PC-3 (cell line): ENCODE measurements at regions not wholly inside any gene's neighbourhood (a gene's known extent, or its start where the extent isn't known, plus 50 kb on each side); places are given as distances from the start of the nearest gene placed in this dataset.

Experiments used
- ATAC-seq: fragments of 200-7000 bp; cut with Tn5 transposase; 2 replicates; pipeline ENCODE4 v1.9.1; 2020; ENCODE audit warnings: mild to moderate bottlenecking, moderate library complexity
- BruUV-seq: library from RNA; stranded (reverse); fragments of 400-500 nt; replicated peaks from 2 replicates; lab custom pipeline; 2021; lab: Mats Ljungman, UMichigan
- CTCF ChIA-PET: fragments of 300-600 bp; sonication (Branson Sonifier 250); formaldehyde crosslinking; loops from one replicate; lab custom pipeline; 2022; ENCODE audit warnings: antibody characterized with exemption; lab: Charles Lee
- POLR2A ChIA-PET: fragments of 300-600 bp; sonication (Branson Sonifier 250); formaldehyde crosslinking; loops from one replicate; lab custom pipeline; 2022; ENCODE audit warnings: antibody characterized with exemption; ENCODE audit not compliant: unreplicated experiment; lab: Charles Lee
- DNase-seq: peaks from one replicate; pipeline ENCODE4 v3.0.0-alpha.2; 2015
- H2AFZ ChIP-seq: fragments of 300-600 bp; sonication (generic); 2 replicates; pipeline ENCODE4 v1.6.0; 2016; ENCODE audit warnings: antibody characterized with exemption, low read length
- H3F3A ChIP-seq: fragments of 300-600 bp; sonication (generic); one replicate; pipeline ENCODE4 v1.6.0; 2017; ENCODE audit warnings: antibody characterized with exemption, low read length, control low read depth, mild to moderate bottlenecking; ENCODE audit not compliant: unreplicated experiment
- H3K27ac ChIP-seq: fragments of 300-600 bp; sonication (generic); 2 replicates; pipeline ENCODE4 v1.5.1; 2016; ENCODE audit warnings: mild to moderate bottlenecking, low read length
- H3K27me3 ChIP-seq: fragments of 300-600 bp; sonication (generic); 2 replicates; pipeline ENCODE4 v1.6.1; 2016; ENCODE audit warnings: low read length, mixed read lengths
- H3K36me3 ChIP-seq: fragments of 300-600 bp; sonication (generic); 2 replicates; pipeline ENCODE4 v1.6.1; 2016; ENCODE audit warnings: low read depth, mixed run types, low read length, mixed read lengths
- H3K4me1 ChIP-seq: fragments of 300-600 bp; sonication (generic); 2 replicates; pipeline ENCODE4 v1.5.1; 2016; ENCODE audit warnings: low read length; ENCODE audit not compliant: insufficient read depth
- H3K4me2 ChIP-seq: fragments of 300-600 bp; sonication (generic); 2 replicates; pipeline ENCODE4 v1.6.0; 2016; ENCODE audit warnings: low read length
- H3K4me3 ChIP-seq: fragments of 300-600 bp; sonication (generic); 2 replicates; pipeline ENCODE4 v1.5.1; 2016; ENCODE audit warnings: mild to moderate bottlenecking, low read length, mixed read lengths
- H3K79me2 ChIP-seq: fragments of 300-600 bp; sonication (generic); 2 replicates; pipeline ENCODE4 v1.6.1; 2017; ENCODE audit warnings: low read length, mixed read lengths
- H3K9ac ChIP-seq: fragments of 300-600 bp; sonication (generic); 2 replicates; pipeline ENCODE4 v1.6.0; 2016; ENCODE audit warnings: mild to moderate bottlenecking, low read length
- H3K9me2 ChIP-seq: fragments of 300-600 bp; sonication (generic); replicated peaks from 2 replicates; pipeline ENCODE4 v1.6.1; 2016; ENCODE audit warnings: mixed run types, low read length, mixed read lengths
- H3K9me3 ChIP-seq: fragments of 300-600 bp; sonication (generic); 2 replicates; pipeline ENCODE4 v1.6.1; 2016; ENCODE audit warnings: low read length, mixed read lengths
- H4K20me1 ChIP-seq: fragments of 300-600 bp; sonication (generic); 2 replicates; pipeline ENCODE4 v1.6.1; 2016; ENCODE audit warnings: low read length, mixed read lengths
- EZH2 ChIP-seq: fragments of 300-600 bp; sonication (generic); IDR thresholded peaks from one replicate; pipeline ENCODE4 v1.6.1; 2017; ENCODE audit warnings: antibody characterized with exemption, mild to moderate bottlenecking, low read length; ENCODE audit not compliant: unreplicated experiment
- EZH2phosphoT487 ChIP-seq: fragments of 300-600 bp; sonication (generic); IDR thresholded peaks from 2 replicates; pipeline ENCODE4 v1.6.1; 2018; ENCODE audit warnings: mild to moderate bottlenecking, antibody characterized with exemption, low read length, borderline replicate concordance
- intact Hi-C: fragments of 100-400 bp; cut with micrococcal nuclease; formaldehyde crosslinking; loops from 2 replicates; pipeline ENCODE4 v1.9.0; 2023
- TF ChIP-seq, protein P1 (sequence below): fragments of 300-600 bp; sonication (generic); conservative IDR thresholded peaks from 2 replicates; pipeline ENCODE4 v1.5.1; 2017; ENCODE audit warnings: antibody characterized with exemption, low read depth, mild to moderate bottlenecking, low read length

DNA sequence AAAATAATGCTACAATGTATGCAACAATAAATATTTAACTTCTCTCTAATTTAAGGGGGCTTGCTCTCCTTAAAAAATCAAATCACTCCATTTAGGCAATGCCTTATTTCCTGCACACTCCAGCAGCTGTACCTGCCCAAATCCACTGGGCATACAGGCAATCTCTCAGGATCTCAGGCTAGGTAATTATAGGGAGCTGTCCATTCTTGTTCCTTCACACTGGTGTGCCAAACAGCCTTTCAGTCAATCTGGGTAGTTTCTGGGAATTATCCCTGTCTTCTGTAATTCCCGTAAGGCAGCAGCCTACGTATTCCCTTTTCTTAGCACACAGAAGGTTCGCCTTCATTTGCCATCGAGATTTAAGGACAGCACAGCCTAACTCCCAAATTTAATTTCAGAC is 922.6 kb upstream of the SLIT2 start:
- no peak overlapping the region for H3K27ac ChIP-seq
- H3K4me1 ChIP-seq = no peaks in the 10 kb centered on the region
- ATAC-seq (no peak), DNase-seq (no peak)
- H3K9me3 ChIP-seq = no peaks in the 10 kb centered on the region
- no peaks in the 10 kb centered on the region for H3K9me2 ChIP-seq
- ChIA-PET CTCF (no interaction called here), POLR2A (no interaction called here)
- H3K79me2 ChIP-seq = no peaks in the 10 kb centered on the region
- H3F3A ChIP-seq = no peaks in the 10 kb centered on the region
- no peak overlapping the region for H3K9ac ChIP-seq
- BruUV-seq = no TSS peak
- H2AFZ ChIP-seq = no peak overlapping the region
- intact Hi-C loops = no loop called here
- no peaks in the 10 kb centered on the region for H3K27me3 ChIP-seq
- H3K4me2 ChIP-seq = no peak overlapping the region
- H3K4me3 ChIP-seq = no peak overlapping the region
- TF ChIP-seq, protein P1, sequence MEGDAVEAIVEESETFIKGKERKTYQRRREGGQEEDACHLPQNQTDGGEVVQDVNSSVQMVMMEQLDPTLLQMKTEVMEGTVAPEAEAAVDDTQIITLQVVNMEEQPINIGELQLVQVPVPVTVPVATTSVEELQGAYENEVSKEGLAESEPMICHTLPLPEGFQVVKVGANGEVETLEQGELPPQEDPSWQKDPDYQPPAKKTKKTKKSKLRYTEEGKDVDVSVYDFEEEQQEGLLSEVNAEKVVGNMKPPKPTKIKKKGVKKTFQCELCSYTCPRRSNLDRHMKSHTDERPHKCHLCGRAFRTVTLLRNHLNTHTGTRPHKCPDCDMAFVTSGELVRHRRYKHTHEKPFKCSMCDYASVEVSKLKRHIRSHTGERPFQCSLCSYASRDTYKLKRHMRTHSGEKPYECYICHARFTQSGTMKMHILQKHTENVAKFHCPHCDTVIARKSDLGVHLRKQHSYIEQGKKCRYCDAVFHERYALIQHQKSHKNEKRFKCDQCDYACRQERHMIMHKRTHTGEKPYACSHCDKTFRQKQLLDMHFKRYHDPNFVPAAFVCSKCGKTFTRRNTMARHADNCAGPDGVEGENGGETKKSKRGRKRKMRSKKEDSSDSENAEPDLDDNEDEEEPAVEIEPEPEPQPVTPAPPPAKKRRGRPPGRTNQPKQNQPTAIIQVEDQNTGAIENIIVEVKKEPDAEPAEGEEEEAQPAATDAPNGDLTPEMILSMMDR = no peak
- no peak for TF ChIP-seq EZH2
- TF ChIP-seq EZH2phosphoT487 = no peak
- H3K36me3 ChIP-seq = no peaks in the 10 kb centered on the region
- H4K20me1 ChIP-seq = no peaks in the 10 kb centered on the region

DNA sequence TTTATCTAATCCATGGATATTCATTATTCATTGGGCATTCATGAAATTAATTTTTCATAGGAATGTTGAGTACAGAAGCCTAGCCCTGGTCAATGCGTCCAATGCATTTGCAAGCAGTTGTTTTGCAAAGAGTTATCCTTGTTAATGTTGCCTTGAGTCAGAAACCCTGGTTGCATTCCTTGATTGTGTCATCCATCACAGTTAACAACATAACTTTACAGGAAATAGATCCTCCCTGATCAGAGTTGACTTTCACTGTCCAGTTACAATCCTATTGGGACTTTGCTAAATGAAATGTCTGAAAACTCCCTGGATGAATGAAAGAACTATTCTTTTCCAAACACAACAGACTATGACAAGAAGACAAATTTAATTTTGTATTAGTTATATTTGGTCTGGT is 924.3 kb upstream of the SLIT2 start:
- DNase-seq (no peak), ATAC-seq (no peak)
- H3K27ac ChIP-seq = no peak overlapping the region
- H3K9me3 ChIP-seq = no peaks in the 10 kb centered on the region
- H3K27me3 ChIP-seq = no peaks in the 10 kb centered on the region
- H3K4me1 ChIP-seq = no peaks in the 10 kb centered on the region
- no peak overlapping the region for H3K4me3 ChIP-seq
- CTCF ChIA-PET = no interaction called here
- no peaks in the 10 kb centered on the region for H4K20me1 ChIP-seq
- intact Hi-C loops = no loop called here
- H3K9me2 ChIP-seq = no peaks in the 10 kb centered on the region
- H3K4me2 ChIP-seq = no peak overlapping the region
- no peaks in the 10 kb centered on the region for H3K36me3 ChIP-seq
- POLR2A ChIA-PET = no interaction called here
- no peak overlapping the region for H2AFZ ChIP-seq
- TF ChIP-seq, protein P1 = no peak
- no peak for TF ChIP-seq EZH2
- no peak for TF ChIP-seq EZH2phosphoT487
- no peaks in the 10 kb centered on the region for H3F3A ChIP-seq
- H3K79me2 ChIP-seq = no peaks in the 10 kb centered on the region
- H3K9ac ChIP-seq = no peak overlapping the region
- BruUV-seq = no TSS peak

DNA sequence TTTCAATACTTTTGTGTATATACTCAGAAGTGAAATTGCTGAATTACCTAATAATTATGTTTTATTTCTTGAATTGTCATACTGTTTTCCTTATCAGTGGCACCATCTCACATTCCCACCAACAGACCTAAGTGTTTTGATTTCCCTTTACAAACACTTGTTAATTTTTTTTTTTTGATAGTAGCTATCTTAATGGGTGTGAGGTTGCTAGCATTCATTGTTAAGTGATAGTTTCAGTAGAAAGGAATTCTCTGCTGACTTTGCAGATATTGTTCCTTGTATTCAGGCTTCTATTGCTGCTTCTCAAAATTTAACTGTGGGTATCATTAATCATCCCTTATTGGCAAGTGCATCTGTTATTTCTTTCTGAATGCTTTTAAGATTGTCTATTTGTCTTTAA is 927.5 kb upstream of the SLIT2 start:
- H3K4me1 ChIP-seq = no peaks in the 10 kb centered on the region
- ATAC-seq (no peak), DNase-seq (no peak)
- H3K79me2 ChIP-seq = no peaks in the 10 kb centered on the region
- no peaks in the 10 kb centered on the region for H3K9me3 ChIP-seq
- no peaks in the 10 kb centered on the region for H3K9me2 ChIP-seq
- H3K36me3 ChIP-seq = no peaks in the 10 kb centered on the region
- no peaks in the 10 kb centered on the region for H4K20me1 ChIP-seq
- intact Hi-C loops = no loop called here
- H3K27me3 ChIP-seq = no peaks in the 10 kb centered on the region
- no peak overlapping the region for H2AFZ ChIP-seq
- ChIA-PET CTCF (no interaction called here), POLR2A (no interaction called here)
- H3K9ac ChIP-seq = no peak overlapping the region
- no peak overlapping the region for H3K4me3 ChIP-seq
- no peaks in the 10 kb centered on the region for H3F3A ChIP-seq
- H3K4me2 ChIP-seq = no peak overlapping the region
- no TSS peak for BruUV-seq
- H3K27ac ChIP-seq = no peak overlapping the region
- TF ChIP-seq, protein P1 = no peak
- TF ChIP-seq EZH2phosphoT487 (no peak), EZH2 (no peak)
